HEK293 (cell line): ENCODE measurements at regions not wholly inside any gene's neighbourhood (a gene's known extent, or its start where the extent isn't known, plus 50 kb on each side); places are given as distances from the start of the nearest gene placed in this dataset.
A peak's percentile ranks its signal among the peaks of the same experiment; 100 is the strongest.

Experiments
- ELK4 ChIP-seq: IDR thresholded peaks from 2 replicates; pipeline ENCODE4 v1.6.1; 2011; ENCODE audit warnings: mild to moderate bottlenecking, low read depth, low read length, borderline replicate concordance
- KLF10 ChIP-seq: fragments of 450-650 bp; IDR thresholded peaks from 2 replicates; pipeline ENCODE4 v1.5.1; 2018; ENCODE audit warnings: missing biosample characterization, mild to moderate bottlenecking, missing genetic modification characterization
- SALL2 ChIP-seq: fragments of 450-650 bp; formaldehyde crosslinking; IDR thresholded peaks from 2 replicates; pipeline ENCODE4 v1.5.0; 2017; ENCODE audit warnings: missing biosample characterization, mild to moderate bottlenecking, missing genetic modification characterization, borderline replicate concordance
- SETDB1 ChIP-seq: IDR thresholded peaks from one replicate; pipeline ENCODE4 v1.6.1; 2017; ENCODE audit warnings: mild to moderate bottlenecking, low read length, moderate library complexity, mixed read lengths; ENCODE audit not compliant: insufficient read length
- SP7 ChIP-seq: fragments of 450-650 bp; formaldehyde crosslinking; IDR thresholded peaks from 2 replicates; pipeline ENCODE4 v1.5.1; 2016; ENCODE audit warnings: missing biosample characterization, missing genetic modification characterization
- YY1 ChIP-seq: fragments of 450-650 bp; formaldehyde crosslinking; IDR thresholded peaks from 2 replicates; pipeline ENCODE4 v1.5.1; 2018; ENCODE audit warnings: missing biosample characterization, missing genetic modification characterization
- ZBTB1 ChIP-seq: fragments of 450-650 bp; formaldehyde crosslinking; IDR thresholded peaks from 2 replicates; pipeline ENCODE4 v1.5.1; 2016; ENCODE audit warnings: missing biosample characterization, missing genetic modification characterization
- ZBTB10 ChIP-seq: fragments of 450-650 bp; formaldehyde crosslinking; IDR thresholded peaks from 2 replicates; pipeline ENCODE4 v1.5.1; 2016; ENCODE audit warnings: missing biosample characterization, missing genetic modification characterization
- ZBTB17 ChIP-seq: fragments of 450-650 bp; formaldehyde crosslinking; IDR thresholded peaks from 2 replicates; pipeline ENCODE4 v1.5.1; 2016; ENCODE audit warnings: missing biosample characterization, missing genetic modification characterization
- ZNF121 ChIP-seq: fragments of 450-650 bp; formaldehyde crosslinking; IDR thresholded peaks from 2 replicates; pipeline ENCODE4 v1.5.1; 2016; ENCODE audit warnings: missing biosample characterization, missing genetic modification characterization
- ZNF155 ChIP-seq: fragments of 450-650 bp; formaldehyde crosslinking; IDR thresholded peaks from 2 replicates; pipeline ENCODE4 v1.5.1; 2016; ENCODE audit warnings: missing biosample characterization, missing genetic modification characterization
- ZNF169 ChIP-seq: fragments of 450-650 bp; formaldehyde crosslinking; IDR thresholded peaks from 2 replicates; pipeline ENCODE4 v1.5.1; 2016; ENCODE audit warnings: missing biosample characterization, missing genetic modification characterization
- ZNF19 ChIP-seq: fragments of 450-650 bp; formaldehyde crosslinking; IDR thresholded peaks from 2 replicates; pipeline ENCODE4; 2016; ENCODE audit warnings: missing biosample characterization, missing genetic modification characterization, low read depth
- ZNF2 ChIP-seq: fragments of 450-650 bp; formaldehyde crosslinking; IDR thresholded peaks from 2 replicates; pipeline ENCODE4 v1.5.1; 2016; ENCODE audit warnings: missing biosample characterization, missing genetic modification characterization
- ZNF223 ChIP-seq: fragments of 450-650 bp; formaldehyde crosslinking; IDR thresholded peaks from 2 replicates; pipeline ENCODE4 v1.5.1; 2016; ENCODE audit warnings: missing biosample characterization, missing genetic modification characterization
- ZNF362 ChIP-seq: fragments of 450-650 bp; formaldehyde crosslinking; IDR thresholded peaks from 2 replicates; pipeline ENCODE4 v1.5.1; 2016; ENCODE audit warnings: missing biosample characterization, missing genetic modification characterization
- ZNF530 ChIP-seq: fragments of 450-650 bp; formaldehyde crosslinking; IDR thresholded peaks from 2 replicates; pipeline ENCODE4 v1.5.1; 2016; ENCODE audit warnings: low read depth, missing biosample characterization, missing genetic modification characterization
- ZNF544 ChIP-seq: fragments of 450-650 bp; formaldehyde crosslinking; IDR thresholded peaks from 2 replicates; pipeline ENCODE4 v1.5.0; 2017; ENCODE audit warnings: missing biosample characterization, missing genetic modification characterization
- ZNF600 ChIP-seq: fragments of 450-650 bp; formaldehyde crosslinking; IDR thresholded peaks from 2 replicates; pipeline ENCODE4 v1.5.1; 2016; ENCODE audit warnings: missing biosample characterization, missing genetic modification characterization
- ZNF626 ChIP-seq: fragments of 450-650 bp; sonication (Bioruptor Pico); formaldehyde crosslinking; IDR thresholded peaks from 2 replicates; pipeline ENCODE4 v1.5.1; 2018; ENCODE audit warnings: missing biosample characterization, missing genetic modification characterization, inconsistent platforms
- ZNF747 ChIP-seq: fragments of 450-650 bp; formaldehyde crosslinking; IDR thresholded peaks from 2 replicates; pipeline ENCODE4 v1.5.1; 2016; ENCODE audit warnings: missing biosample characterization, missing genetic modification characterization
- ZNF792 ChIP-seq: fragments of 450-650 bp; formaldehyde crosslinking; IDR thresholded peaks from 2 replicates; pipeline ENCODE4 v1.5.1; 2016; ENCODE audit warnings: missing biosample characterization, missing genetic modification characterization
- ZNF837 ChIP-seq: fragments of 450-650 bp; formaldehyde crosslinking; IDR thresholded peaks from 2 replicates; pipeline ENCODE4 v1.5.1; 2016; ENCODE audit warnings: missing biosample characterization, missing genetic modification characterization
- ZNF843 ChIP-seq: fragments of 450-650 bp; formaldehyde crosslinking; IDR thresholded peaks from 2 replicates; pipeline ENCODE4 v1.5.1; 2016; ENCODE audit warnings: missing biosample characterization, missing genetic modification characterization
- TF ChIP-seq, protein P1 (sequence below): fragments of 450-650 bp; formaldehyde crosslinking; IDR thresholded peaks from 2 replicates; pipeline ENCODE4 v1.5.1; 2016; ENCODE audit warnings: missing biosample characterization, missing genetic modification characterization
- TF ChIP-seq, protein P2 (sequence below): fragments of 450-650 bp; formaldehyde crosslinking; conservative IDR thresholded peaks from 2 replicates; pipeline ENCODE4 v1.5.1; 2016; ENCODE audit warnings: low read depth, missing biosample characterization, missing genetic modification characterization

DNA sequence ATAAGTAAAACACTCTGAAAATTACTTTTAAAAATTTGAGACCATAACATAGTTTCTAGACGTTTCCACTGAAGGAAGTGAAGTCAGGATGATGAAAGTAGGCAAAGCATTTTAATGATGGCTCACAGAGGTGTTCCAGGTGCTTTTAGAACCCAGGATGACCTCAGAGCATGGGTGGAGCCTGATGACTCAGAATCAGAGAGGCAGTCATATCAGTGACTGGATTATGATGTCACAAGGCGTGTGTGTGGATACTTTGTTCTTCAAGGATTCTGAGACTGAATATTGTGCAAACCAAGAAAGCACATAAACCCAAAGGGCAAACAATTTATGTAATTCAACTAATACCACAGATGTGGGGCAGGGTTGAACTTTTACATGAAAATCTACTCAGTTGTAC is 200.2 kb upstream of the FOXN2 start (continued):
- no peak for TF ChIP-seq ZBTB10 (tag by site-specific recombination)
- TF ChIP-seq ZNF362 (tag by site-specific recombination) = no peak
- no peak for TF ChIP-seq ZNF155 (tag by site-specific recombination)
- no peak for TF ChIP-seq KLF10
- no peak for TF ChIP-seq ELK4
- no peak for TF ChIP-seq ZNF843 (tag by site-specific recombination)
- TF ChIP-seq SETDB1 = no peak
- no peak for TF ChIP-seq ZNF544 (tag by site-specific recombination)
- TF ChIP-seq ZNF747 (tag by site-specific recombination) = no peak
- TF ChIP-seq, protein P1, sequence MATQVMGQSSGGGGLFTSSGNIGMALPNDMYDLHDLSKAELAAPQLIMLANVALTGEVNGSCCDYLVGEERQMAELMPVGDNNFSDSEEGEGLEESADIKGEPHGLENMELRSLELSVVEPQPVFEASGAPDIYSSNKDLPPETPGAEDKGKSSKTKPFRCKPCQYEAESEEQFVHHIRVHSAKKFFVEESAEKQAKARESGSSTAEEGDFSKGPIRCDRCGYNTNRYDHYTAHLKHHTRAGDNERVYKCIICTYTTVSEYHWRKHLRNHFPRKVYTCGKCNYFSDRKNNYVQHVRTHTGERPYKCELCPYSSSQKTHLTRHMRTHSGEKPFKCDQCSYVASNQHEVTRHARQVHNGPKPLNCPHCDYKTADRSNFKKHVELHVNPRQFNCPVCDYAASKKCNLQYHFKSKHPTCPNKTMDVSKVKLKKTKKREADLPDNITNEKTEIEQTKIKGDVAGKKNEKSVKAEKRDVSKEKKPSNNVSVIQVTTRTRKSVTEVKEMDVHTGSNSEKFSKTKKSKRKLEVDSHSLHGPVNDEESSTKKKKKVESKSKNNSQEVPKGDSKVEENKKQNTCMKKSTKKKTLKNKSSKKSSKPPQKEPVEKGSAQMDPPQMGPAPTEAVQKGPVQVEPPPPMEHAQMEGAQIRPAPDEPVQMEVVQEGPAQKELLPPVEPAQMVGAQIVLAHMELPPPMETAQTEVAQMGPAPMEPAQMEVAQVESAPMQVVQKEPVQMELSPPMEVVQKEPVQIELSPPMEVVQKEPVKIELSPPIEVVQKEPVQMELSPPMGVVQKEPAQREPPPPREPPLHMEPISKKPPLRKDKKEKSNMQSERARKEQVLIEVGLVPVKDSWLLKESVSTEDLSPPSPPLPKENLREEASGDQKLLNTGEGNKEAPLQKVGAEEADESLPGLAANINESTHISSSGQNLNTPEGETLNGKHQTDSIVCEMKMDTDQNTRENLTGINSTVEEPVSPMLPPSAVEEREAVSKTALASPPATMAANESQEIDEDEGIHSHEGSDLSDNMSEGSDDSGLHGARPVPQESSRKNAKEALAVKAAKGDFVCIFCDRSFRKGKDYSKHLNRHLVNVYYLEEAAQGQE (tag by site-specific recombination) = no peak
- TF ChIP-seq ZNF837 (tag by site-specific recombination) = no peak
- TF ChIP-seq ZNF169 = no peak
- no peak for TF ChIP-seq ZNF19
- TF ChIP-seq ZNF223 (tag by site-specific recombination) = no peak
- no peak for TF ChIP-seq ZNF2 (tag by site-specific recombination)
- no peak for TF ChIP-seq ZBTB1
- no peak for TF ChIP-seq SALL2 (tag by site-specific recombination)
- TF ChIP-seq ZNF792 = no peak
- TF ChIP-seq YY1 = no peak
- no peak for TF ChIP-seq ZNF530 (tag by site-specific recombination)
- no peak for TF ChIP-seq ZNF121
- no peak for TF ChIP-seq ZNF600 (tag by site-specific recombination)
- no peak for TF ChIP-seq ZNF626 (tag by site-specific recombination)
- peak; percentile 73 for TF ChIP-seq SP7 (tag by site-specific recombination)
- TF ChIP-seq ZBTB17 (tag by site-specific recombination) = peak; percentile 53; the same call in 1 of the 2 replicates
- TF ChIP-seq, protein P2, sequence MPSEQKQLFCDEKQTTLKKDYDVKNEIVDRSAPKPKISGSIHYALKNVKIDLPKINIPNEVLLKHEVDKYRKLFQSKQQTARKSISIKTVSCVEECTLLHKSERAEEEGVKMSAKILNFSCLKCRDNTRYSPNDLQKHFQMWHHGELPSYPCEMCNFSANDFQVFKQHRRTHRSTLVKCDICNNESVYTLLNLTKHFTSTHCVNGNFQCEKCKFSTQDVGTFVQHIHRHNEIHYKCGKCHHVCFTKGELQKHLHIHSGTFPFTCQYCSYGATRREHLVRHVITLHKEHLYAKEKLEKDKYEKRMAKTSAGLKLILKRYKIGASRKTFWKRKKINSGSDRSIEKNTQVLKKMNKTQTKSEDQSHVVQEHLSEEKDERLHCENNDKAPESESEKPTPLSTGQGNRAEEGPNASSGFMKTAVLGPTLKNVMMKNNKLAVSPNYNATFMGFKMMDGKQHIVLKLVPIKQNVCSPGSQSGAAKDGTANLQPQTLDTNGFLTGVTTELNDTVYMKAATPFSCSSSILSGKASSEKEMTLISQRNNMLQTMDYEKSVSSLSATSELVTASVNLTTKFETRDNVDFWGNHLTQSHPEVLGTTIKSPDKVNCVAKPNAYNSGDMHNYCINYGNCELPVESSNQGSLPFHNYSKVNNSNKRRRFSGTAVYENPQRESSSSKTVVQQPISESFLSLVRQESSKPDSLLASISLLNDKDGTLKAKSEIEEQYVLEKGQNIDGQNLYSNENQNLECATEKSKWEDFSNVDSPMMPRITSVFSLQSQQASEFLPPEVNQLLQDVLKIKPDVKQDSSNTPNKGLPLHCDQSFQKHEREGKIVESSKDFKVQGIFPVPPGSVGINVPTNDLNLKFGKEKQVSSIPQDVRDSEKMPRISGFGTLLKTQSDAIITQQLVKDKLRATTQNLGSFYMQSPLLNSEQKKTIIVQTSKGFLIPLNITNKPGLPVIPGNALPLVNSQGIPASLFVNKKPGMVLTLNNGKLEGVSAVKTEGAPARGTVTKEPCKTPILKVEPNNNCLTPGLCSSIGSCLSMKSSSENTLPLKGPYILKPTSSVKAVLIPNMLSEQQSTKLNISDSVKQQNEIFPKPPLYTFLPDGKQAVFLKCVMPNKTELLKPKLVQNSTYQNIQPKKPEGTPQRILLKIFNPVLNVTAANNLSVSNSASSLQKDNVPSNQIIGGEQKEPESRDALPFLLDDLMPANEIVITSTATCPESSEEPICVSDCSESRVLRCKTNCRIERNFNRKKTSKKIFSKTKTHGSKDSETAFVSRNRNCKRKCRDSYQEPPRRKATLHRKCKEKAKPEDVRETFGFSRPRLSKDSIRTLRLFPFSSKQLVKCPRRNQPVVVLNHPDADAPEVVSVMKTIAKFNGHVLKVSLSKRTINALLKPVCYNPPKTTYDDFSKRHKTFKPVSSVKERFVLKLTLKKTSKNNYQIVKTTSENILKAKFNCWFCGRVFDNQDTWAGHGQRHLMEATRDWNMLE (tag by site-specific recombination) = peak; percentile 53
